Neural progenitor cell (in vitro differentiated cells): ENCODE measurements at regions not wholly inside any gene's neighbourhood (a gene's known extent, or its start where the extent isn't known, plus 50 kb on each side); places are given as distances from the start of the nearest gene placed in this dataset.

Experiments used
- EZH2 ChIP-seq: fragments of 200-600 bp; sonication (generic); IDR thresholded peaks from 2 replicates; pipeline ENCODE4 v1.6.1; 2017; ENCODE audit warnings: antibody characterized with exemption, mild to moderate bottlenecking, moderate library complexity
- EZH2phosphoT487 ChIP-seq: fragments of 200-600 bp; sonication (generic); IDR thresholded peaks from 2 replicates; pipeline ENCODE4 v1.6.1; 2017; ENCODE audit warnings: antibody characterized with exemption
- TF ChIP-seq, protein P1 (sequence below): fragments of 200-600 bp; sonication (generic); IDR thresholded peaks from 2 replicates; pipeline ENCODE4 v1.5.1; 2017; ENCODE audit warnings: antibody characterized with exemption, mild to moderate bottlenecking

DNA sequence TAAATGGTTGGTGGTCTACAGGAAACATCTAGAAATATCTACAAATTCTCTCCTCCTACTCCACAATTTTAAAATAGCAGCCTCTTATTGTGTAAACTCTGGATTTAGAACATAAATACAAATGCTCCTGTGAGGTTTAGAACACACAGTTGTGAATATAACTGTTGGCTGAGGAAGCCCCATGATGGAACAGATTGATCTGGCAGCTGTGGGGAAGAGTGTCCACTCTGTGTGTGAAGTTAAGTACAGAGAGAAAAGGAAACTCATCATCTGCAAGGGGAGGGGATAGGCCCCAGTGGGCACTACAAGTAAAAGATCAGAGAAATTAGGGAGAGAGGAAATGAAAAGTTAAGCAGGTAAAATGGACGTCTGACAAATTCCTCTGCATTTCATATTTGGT, 422.7 kb upstream of the FSHR start:
- TF ChIP-seq, protein P1, sequence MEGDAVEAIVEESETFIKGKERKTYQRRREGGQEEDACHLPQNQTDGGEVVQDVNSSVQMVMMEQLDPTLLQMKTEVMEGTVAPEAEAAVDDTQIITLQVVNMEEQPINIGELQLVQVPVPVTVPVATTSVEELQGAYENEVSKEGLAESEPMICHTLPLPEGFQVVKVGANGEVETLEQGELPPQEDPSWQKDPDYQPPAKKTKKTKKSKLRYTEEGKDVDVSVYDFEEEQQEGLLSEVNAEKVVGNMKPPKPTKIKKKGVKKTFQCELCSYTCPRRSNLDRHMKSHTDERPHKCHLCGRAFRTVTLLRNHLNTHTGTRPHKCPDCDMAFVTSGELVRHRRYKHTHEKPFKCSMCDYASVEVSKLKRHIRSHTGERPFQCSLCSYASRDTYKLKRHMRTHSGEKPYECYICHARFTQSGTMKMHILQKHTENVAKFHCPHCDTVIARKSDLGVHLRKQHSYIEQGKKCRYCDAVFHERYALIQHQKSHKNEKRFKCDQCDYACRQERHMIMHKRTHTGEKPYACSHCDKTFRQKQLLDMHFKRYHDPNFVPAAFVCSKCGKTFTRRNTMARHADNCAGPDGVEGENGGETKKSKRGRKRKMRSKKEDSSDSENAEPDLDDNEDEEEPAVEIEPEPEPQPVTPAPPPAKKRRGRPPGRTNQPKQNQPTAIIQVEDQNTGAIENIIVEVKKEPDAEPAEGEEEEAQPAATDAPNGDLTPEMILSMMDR = no peak
- TF ChIP-seq EZH2 = no peak
- no peak for TF ChIP-seq EZH2phosphoT487
